HG02642 (cell line): ENCODE measurements at regions not wholly inside any gene's neighbourhood (a gene's known extent, or its start where the extent isn't known, plus 50 kb on each side); places are given as distances from the start of the nearest gene placed in this dataset.
"Not testable (repeated sequence)": the region's sequence is repeated elsewhere in the genome, so short reads cannot be mapped to it uniquely, and the experiment has no call there.

Experiments used
- ATAC-seq: cut with Tn5 transposase; IDR thresholded peaks from one replicate; pipeline ENCODE4 v1.9.1; 2021; ENCODE audit warnings: mild to moderate bottlenecking; ENCODE audit not compliant: unreplicated experiment, poor library complexity

- no peak for ATAC-seq
These were observed 832.3 kb downstream of the PCDH17 start for GRCh38 chr13:58463841-58464240.

- ATAC-seq = no peak
These were observed 835.6 kb downstream of the PCDH17 start for GRCh38 chr13:58467176-58467575.

- no peak for ATAC-seq
These were observed 840.9 kb downstream of the PCDH17 start for GRCh38 chr13:58472483-58472882.

GRCh38 chr13:58474581-58474980, 843.0 kb downstream of the PCDH17 start:
- ATAC-seq = no peak

- ATAC-seq = no peak
These were observed 844.8 kb downstream of the PCDH17 start for GRCh38 chr13:58476206-58476918.

- no peak for ATAC-seq
These were observed 847.3 kb downstream of the PCDH17 start for GRCh38 chr13:58478858-58479257.

GRCh38 chr13:58480061-58480460, 848.5 kb downstream of the PCDH17 start:
- ATAC-seq = no peak

- no peak for ATAC-seq
These were observed 856.7 kb downstream of the PCDH17 start for GRCh38 chr13:58488251-58488650.

- no peak for ATAC-seq
These were observed 864.1 kb downstream of the PCDH17 start for GRCh38 chr13:58495668-58496067.

- ATAC-seq = no peak
These were observed 869.4 kb downstream of the PCDH17 start for GRCh38 chr13:58500938-58501337.

GRCh38 chr13:58504202-58504700, 872.7 kb downstream of the PCDH17 start:
- ATAC-seq = not testable (repeated sequence)

GRCh38 chr13:58505262-58505920, 873.8 kb downstream of the PCDH17 start:
- ATAC-seq = not testable (repeated sequence)

GRCh38 chr13:58528351-58528750, 896.8 kb downstream of the PCDH17 start:
- ATAC-seq = no peak

- no peak for ATAC-seq
These were observed 900.1 kb downstream of the PCDH17 start for GRCh38 chr13:58531614-58532013.

- ATAC-seq = no peak
These were observed 911.0 kb downstream of the PCDH17 start for GRCh38 chr13:58542530-58542929.

- ATAC-seq = no peak
These were observed 915.9 kb downstream of the PCDH17 start for GRCh38 chr13:58547419-58547818.

- no peak for ATAC-seq
These were observed 934.6 kb downstream of the PCDH17 start for GRCh38 chr13:58566176-58566575.

GRCh38 chr13:58573743-58574142, 942.2 kb downstream of the PCDH17 start:
- ATAC-seq = no peak

- no peak for ATAC-seq
These were observed 943.2 kb downstream of the PCDH17 start for GRCh38 chr13:58574791-58575190.

- no peak for ATAC-seq
These were observed 947.9 kb downstream of the PCDH17 start for GRCh38 chr13:58579468-58579867.

- ATAC-seq = no peak
These were observed 952.4 kb downstream of the PCDH17 start for GRCh38 chr13:58583966-58584365.

- no peak for ATAC-seq
These were observed 953.1 kb downstream of the PCDH17 start for GRCh38 chr13:58584610-58585009.
